NB4 (cell line): ENCODE measurements at regions not wholly inside any gene's neighbourhood (a gene's known extent, or its start where the extent isn't known, plus 50 kb on each side); places are given as distances from the start of the nearest gene placed in this dataset.
"Not testable (repeated sequence)": the region's sequence is repeated elsewhere in the genome, so short reads cannot be mapped to it uniquely, and the experiment has no call there.

Experiments used
- POLR2A ChIP-seq: IDR thresholded peaks from 2 replicates; pipeline ENCODE4 v1.6.1; 2011; ENCODE audit warnings: mild to moderate bottlenecking; ENCODE audit not compliant: insufficient read length; ENCODE audit errors: extremely low read depth
- TF ChIP-seq, protein P1 (sequence below): IDR thresholded peaks from one replicate; pipeline ENCODE4 v1.5.1; 2012; ENCODE audit warnings: low read depth, low read length

DNA sequence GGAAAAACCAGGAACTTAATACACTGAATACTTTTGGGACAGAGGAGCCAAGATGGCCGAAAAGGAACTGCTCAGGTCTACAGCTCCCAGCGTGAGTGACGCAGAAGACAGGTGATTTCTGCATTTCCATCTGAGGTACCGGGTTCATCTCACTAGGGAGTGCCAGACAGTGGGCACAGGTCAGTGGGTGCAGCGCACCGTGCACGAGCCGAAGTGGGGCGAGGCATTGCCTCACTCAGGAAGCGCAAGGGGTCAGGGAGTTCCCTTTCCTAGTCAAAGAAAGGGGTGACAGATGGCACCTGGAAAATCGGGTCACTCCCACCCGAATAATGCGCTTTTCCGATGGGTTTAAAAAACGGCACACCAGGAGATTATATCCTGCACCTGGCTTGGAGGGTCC lies 605.4 kb downstream of the DTWD2 start:
- TF ChIP-seq, protein P1, sequence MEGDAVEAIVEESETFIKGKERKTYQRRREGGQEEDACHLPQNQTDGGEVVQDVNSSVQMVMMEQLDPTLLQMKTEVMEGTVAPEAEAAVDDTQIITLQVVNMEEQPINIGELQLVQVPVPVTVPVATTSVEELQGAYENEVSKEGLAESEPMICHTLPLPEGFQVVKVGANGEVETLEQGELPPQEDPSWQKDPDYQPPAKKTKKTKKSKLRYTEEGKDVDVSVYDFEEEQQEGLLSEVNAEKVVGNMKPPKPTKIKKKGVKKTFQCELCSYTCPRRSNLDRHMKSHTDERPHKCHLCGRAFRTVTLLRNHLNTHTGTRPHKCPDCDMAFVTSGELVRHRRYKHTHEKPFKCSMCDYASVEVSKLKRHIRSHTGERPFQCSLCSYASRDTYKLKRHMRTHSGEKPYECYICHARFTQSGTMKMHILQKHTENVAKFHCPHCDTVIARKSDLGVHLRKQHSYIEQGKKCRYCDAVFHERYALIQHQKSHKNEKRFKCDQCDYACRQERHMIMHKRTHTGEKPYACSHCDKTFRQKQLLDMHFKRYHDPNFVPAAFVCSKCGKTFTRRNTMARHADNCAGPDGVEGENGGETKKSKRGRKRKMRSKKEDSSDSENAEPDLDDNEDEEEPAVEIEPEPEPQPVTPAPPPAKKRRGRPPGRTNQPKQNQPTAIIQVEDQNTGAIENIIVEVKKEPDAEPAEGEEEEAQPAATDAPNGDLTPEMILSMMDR = not testable (repeated sequence)
- not testable (repeated sequence) for TF ChIP-seq POLR2A
